ENCODE measurements at regions not wholly inside any gene's neighbourhood (a gene's known extent, or its start where the extent isn't known, plus 50 kb on each side); places are given as distances from the start of the nearest gene placed in this dataset.
"Not testable (repeated sequence)": the region's sequence is repeated elsewhere in the genome, so short reads cannot be mapped to it uniquely, and the experiment has no call there.

- intact Hi-C loops (cut with micrococcal nuclease; ENCODE audit: unreplicated experiment), result no loop called here
- DNase-seq, result no peak
- Mint-ChIP-seq H3K4me3 (ENCODE audit: unreplicated experiment) (no peak overlapping the region), H3K27me3 (ENCODE audit: insufficient read depth, unreplicated experiment) (no peaks in the 10 kb centered on the region), H3K36me3 (ENCODE audit: insufficient read depth, unreplicated experiment) (no peaks in the 10 kb centered on the region), H3K9me3 (ENCODE audit: unreplicated experiment) (no peaks in the 10 kb centered on the region), H3K27ac (ENCODE audit: unreplicated experiment) (no peak overlapping the region), H3K4me1 (ENCODE audit: low read depth, unreplicated experiment) (no peaks in the 10 kb centered on the region)
- Histone ChIP-seq H3K4me1 (no peaks in the 10 kb centered on the region), H3K4me3 (ENCODE audit: low read depth, low read length) (no peak overlapping the region), H3K27me3 (replicated peaks; ENCODE audit: control insufficient read depth, insufficient read depth, low read length) (no peaks in the 10 kb centered on the region), H3K36me3 (ENCODE audit: control insufficient read depth, insufficient read depth, low read length) (no peaks in the 10 kb centered on the region), H3K9me3 (no peaks in the 10 kb centered on the region)
- ChIA-PET CTCF (no interaction called here), POLR2A (no interaction called here)
- no peak for TF ChIP-seq CTCF (IDR thresholded peaks at IDR 0.05; ENCODE audit: insufficient read depth in 1 of 2, low read depth in 1 of 2, low read length in 1 of 2, severe bottlenecking in 1 of 2, unreplicated experiment in 1 of 2)
- no TSS peak for BruUV-seq (replicated peaks)
These were observed 74.8 kb downstream of the GADD45G start for GRCh38 chr9:89679581-89679980.

- no peak for DNase-seq
- Mint-ChIP-seq H3K27me3 (ENCODE audit: insufficient read depth, unreplicated experiment) (no peaks in the 10 kb centered on the region), H3K4me3 (ENCODE audit: unreplicated experiment) (no peak overlapping the region), H3K36me3 (ENCODE audit: insufficient read depth, unreplicated experiment) (no peaks in the 10 kb centered on the region), H3K27ac (ENCODE audit: unreplicated experiment) (no peak overlapping the region), H3K9me3 (ENCODE audit: unreplicated experiment) (no peaks in the 10 kb centered on the region), H3K4me1 (ENCODE audit: low read depth, unreplicated experiment) (no peaks in the 10 kb centered on the region)
- no peak for TF ChIP-seq CTCF (IDR thresholded peaks at IDR 0.05; ENCODE audit: insufficient read depth in 1 of 2, low read depth in 1 of 2, low read length in 1 of 2, severe bottlenecking in 1 of 2, unreplicated experiment in 1 of 2)
- ChIA-PET CTCF (interaction anchor here (0.7 kb wide), 1 partner anchor 157 kb away, joined by 5 read pairs; no protein-coding TSS in a partner anchor), POLR2A (no interaction called here)
- no peaks in the 10 kb centered on the region for H3K9me3 ChIP-seq
- H3K27me3 ChIP-seq (replicated peaks; ENCODE audit: control insufficient read depth, insufficient read depth, low read length), result no peaks in the 10 kb centered on the region
- no peak overlapping the region for H3K4me3 ChIP-seq (ENCODE audit: low read depth, low read length)
- BruUV-seq (replicated peaks), result no TSS peak
- intact Hi-C loops (cut with micrococcal nuclease; ENCODE audit: unreplicated experiment), result no loop called here
- H3K4me1 ChIP-seq, result no peaks in the 10 kb centered on the region
- H3K36me3 ChIP-seq (ENCODE audit: control insufficient read depth, insufficient read depth, low read length), result no peaks in the 10 kb centered on the region
These were observed 76.0 kb downstream of the GADD45G start for GRCh38 chr9:89680547-89681467.

- H3K9me3 Mint-ChIP-seq (ENCODE audit: unreplicated experiment); H3K9me3 ChIP-seq; H3K4me3 Mint-ChIP-seq (ENCODE audit: unreplicated experiment); CTCF ChIA-PET; DNase-seq; H3K36me3 ChIP-seq (ENCODE audit: control insufficient read depth, insufficient read depth, low read length); intact Hi-C loops (cut with micrococcal nuclease; ENCODE audit: unreplicated experiment); BruUV-seq (replicated peaks); H3K27me3 ChIP-seq (replicated peaks; ENCODE audit: control insufficient read depth, insufficient read depth, low read length); H3K4me1 ChIP-seq; POLR2A ChIA-PET; H3K27ac Mint-ChIP-seq (ENCODE audit: unreplicated experiment); H3K27me3 Mint-ChIP-seq (ENCODE audit: insufficient read depth, unreplicated experiment); H3K36me3 Mint-ChIP-seq (ENCODE audit: insufficient read depth, unreplicated experiment); H3K4me3 ChIP-seq (ENCODE audit: low read depth, low read length); H3K4me1 Mint-ChIP-seq (ENCODE audit: low read depth, unreplicated experiment): not testable (repeated sequence)
These were observed 76.7 kb downstream of the GADD45G start for GRCh38 chr9:89681468-89681859.

Data from Caco-2 (cell line).